COLO829 (cell line): ENCODE measurements at regions not wholly inside any gene's neighbourhood (a gene's known extent, or its start where the extent isn't known, plus 50 kb on each side); places are given as distances from the start of the nearest gene placed in this dataset.

Experiments
- DNase-seq: peaks from one replicate; pipeline ENCODE4 v3.0.0; 2012; ENCODE audit warnings: low spot score

- no peak for DNase-seq
Observed at GRCh38 chr5:125176005-125176390, 429.6 kb upstream of the ZNF608 start.

DNA sequence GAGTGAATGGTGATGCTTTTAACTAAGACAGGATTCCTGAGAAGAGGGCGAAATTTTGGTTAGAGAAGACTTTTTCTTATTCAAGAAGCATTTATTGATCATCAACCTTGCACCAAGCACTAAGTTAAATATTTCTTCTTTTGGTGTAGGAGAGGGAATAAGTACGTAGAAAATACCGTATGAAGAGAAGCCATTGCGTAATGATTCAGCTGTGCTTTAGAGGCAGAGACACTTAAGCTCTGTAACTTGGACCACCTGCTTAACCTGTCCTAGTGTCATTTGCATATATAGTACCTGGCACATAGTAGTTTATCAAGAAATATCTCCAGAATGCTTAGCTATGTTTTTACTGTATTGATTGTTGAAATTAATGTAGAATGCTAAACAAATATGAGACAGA lies 430.9 kb upstream of the ZNF608 start:
- DNase-seq = no peak

GRCh38 chr5:125179612-125180011 lies 433.2 kb upstream of the ZNF608 start:
- DNase-seq = no peak

GRCh38 chr5:125180231-125180829 lies 433.9 kb upstream of the ZNF608 start:
- DNase-seq = no peak

DNA sequence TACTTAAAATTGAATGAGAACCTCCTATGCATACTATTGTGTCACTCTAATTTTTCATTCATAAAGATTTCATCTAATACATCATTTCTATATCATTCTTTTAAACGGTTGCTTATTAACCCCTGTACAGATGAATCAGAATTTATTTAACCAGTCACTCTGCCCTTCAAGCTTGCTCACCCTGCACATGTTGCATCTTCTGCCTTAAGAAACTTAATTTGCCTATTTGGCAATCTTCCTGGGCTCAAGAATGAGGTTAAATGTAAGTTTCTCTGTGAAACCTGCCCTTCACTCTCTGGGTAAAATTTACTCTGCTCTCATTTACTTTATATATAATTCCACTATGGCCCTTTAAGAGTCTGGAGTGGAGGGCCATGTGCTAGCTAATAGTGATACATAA lies 434.7 kb upstream of the ZNF608 start:
- no peak for DNase-seq

DNA sequence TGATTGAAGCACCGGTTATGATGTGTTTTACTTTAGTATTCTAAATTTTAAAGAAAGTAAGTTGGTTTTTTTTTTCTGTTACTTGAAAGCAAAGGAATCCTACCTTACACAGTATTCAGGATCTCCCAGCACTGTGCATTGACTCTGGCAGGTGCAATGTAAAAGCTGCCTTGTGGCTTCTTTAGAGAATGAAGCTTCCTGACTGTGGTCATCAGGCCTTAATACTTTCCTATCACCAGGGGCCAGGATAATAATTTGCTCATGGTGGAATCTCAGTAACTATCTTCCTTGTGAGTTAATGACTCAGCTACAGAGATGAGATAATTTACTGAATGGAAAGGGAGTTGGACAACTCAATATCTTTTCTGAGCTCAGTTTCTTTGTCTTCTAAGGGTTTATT lies 435.5 kb upstream of the ZNF608 start:
- DNase-seq = no peak

DNA sequence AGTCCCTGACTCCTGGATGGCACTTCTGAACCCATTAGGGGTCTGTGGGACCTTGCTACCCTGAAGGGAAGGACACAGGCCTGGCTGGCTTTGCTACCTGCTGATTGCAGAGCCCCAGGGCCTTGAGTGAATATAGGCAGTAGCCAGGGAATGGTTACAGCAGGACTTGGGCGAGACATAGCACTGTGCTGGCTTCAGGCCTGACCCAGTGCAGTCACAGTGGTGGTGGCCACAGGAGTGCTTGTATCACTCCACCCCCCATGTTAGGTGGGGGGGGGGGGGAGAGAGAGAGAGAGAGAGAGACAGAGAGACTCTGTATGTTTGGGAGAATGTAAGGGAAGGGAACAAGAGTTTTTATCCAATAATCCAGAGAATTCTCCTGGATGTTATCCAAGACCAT lies 439.3 kb upstream of the ZNF608 start:
- DNase-seq = no peak

- no peak for DNase-seq
Observed at GRCh38 chr5:125186911-125187375, 440.5 kb upstream of the ZNF608 start.

DNA sequence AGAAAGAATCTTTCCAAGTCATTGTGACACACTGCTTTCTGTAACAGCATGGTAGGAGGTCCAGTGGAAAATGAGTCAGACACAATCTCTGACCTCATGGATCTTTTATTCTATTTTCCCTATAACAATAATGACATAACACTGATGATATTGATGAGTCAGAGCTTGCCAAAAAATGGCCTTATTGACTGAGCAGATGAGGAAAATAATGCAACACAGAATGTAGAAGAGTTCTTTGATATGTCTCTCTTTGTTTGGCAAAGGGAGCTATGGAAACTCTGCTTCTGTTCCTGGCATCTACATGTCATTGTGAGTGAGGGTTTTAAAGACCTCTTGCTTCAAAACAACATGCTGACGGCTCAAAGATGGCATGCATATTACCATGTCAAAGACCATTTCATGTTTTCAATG lies 443.1 kb upstream of the ZNF608 start:
- DNase-seq = peak; percentile 4

DNA sequence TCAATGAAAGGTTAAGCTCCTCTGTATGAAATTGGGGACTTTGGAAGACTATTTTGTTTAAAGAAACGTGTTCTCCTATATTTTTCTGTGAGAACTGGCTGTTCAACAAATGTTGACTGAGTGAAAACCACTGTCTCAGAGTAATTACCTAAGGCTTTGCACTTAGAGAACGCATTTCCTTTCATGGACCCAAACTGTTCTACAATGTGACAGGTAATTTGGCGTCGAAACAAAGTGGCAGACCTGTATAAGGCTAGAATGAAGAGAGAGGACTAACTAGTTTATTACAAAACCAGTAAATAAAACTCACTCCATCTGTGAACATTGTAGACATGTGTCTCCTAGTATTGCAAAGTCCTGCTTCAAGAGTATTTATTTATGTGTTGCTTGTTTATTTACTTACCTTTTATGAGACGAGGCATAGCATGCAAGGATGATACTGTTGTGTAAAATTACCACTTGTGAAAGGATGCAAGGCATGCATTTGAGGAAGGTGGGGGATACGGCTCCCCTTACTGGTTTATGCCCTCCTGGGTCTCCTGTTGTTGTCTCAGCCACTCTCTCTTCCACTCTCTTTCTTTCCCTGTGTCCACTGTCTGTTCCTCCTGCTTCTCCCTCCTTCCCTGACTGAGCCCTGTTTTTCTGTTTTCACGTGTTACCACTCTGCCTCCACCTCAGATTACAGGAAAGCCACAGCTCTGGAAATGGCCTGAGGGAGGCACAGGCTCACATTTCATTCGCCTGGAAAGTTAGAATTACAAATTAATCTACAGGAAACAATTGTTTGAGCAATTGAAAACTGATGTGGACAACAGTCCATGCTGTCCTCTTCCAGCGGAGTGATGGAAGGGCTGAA lies 444.0 kb upstream of the ZNF608 start:
- no peak for DNase-seq

DNA sequence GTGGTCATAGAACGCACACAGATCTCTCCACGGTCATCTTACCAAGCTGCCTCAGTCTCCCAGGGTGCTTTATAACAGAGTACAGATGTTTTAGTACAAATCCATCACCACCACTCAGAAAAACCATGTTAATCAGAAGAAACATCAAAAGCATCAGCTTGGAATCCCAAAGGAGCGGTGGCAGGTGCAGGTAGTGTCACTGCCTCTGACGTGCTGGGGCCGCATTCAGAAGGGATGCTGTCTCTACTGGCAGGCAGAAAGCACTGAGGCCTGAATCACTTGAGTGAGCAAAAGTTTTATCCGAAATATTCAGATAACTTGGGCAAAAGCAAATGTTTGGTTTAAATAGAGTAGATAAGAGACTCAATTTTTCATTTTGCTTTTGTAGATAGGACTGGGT lies 448.4 kb upstream of the ZNF608 start:
- no peak for DNase-seq

- DNase-seq = no peak
Observed at GRCh38 chr5:125196481-125197111, 450.2 kb upstream of the ZNF608 start.

DNA sequence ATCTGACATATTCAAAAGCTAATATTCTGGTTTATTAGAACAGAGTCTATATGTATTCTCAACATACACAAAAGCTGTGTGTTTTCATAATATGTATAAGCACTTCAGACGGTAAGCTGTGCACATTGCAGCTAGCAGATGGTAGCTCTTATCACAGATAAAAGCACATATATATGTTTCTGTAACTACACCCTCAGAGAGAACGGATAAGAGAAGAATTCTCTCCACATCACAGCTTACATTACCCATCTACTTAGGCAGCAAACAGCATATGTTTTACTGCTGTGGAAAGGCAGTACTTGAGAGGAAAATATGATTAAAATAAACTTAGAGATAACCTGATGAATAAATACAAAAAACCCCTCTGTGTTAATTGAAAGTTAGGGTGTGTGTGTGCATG lies 450.9 kb upstream of the ZNF608 start:
- no peak for DNase-seq

DNA sequence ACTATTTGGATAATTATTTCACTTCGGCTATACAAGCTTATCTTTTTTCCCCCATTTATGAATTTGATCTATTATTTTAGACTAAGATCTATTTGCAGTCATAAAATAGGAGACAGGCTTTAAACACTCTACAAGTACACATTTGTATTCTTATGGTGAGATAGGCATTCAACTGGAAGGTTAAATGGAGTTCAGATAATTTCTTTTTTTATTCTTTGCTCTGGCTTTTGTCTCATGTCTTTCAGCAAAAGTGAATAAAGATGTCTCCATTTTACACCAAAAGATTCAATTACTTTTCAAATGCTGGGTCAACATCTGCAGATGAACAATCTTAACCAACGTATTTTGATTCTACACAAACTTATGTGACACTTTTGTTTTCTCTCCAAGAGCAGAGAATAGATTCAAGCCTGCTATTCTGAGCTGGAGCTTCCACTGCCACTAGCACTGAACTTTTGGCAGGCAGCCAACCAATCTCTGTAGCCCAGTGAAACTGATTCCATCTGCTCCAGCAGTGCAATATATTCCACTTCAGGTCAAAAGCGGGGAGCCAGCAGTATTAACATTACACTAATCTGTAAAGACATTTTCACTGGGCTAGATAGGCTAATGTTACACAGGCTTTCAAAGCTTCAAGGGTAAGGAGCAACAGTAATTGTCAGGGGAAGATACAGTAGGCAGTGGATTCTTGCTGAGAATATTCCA lies 452.0 kb upstream of the ZNF608 start:
- DNase-seq = peak; percentile 14

GRCh38 chr5:125199373-125199772 lies 452.9 kb upstream of the ZNF608 start:
- DNase-seq = no peak

GRCh38 chr5:125199968-125200865 lies 453.8 kb upstream of the ZNF608 start:
- DNase-seq = no peak

- DNase-seq = no peak
Observed at GRCh38 chr5:125200866-125201373, 454.5 kb upstream of the ZNF608 start.

DNA sequence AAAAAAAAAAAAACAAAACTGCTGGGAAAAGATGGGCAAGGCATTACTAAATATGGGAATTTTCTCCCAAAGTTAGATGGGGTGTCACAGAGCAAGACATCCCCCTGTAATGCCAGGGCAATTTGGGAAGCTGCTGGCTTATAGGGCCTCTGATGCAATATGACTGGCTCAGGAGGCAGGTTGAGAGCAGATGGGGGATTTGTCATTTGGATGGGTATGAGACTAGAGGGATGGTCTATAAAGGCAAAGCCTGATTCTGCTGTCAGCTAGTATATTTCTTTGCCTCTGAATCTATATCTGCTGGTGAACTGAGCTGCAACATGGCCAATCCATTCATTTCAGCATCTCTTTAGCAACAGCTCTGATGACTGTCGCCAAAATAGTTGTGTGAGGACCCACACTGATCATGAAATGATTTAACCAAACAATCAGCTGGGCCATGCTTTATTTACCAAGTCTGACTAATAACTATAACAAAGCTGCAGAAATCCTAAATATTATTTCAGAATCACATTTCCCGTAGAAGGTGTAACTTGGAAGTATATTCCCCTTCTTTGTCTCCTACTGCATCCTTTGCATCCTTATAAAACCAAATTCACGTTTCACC lies 455.1 kb upstream of the ZNF608 start:
- DNase-seq = no peak

DNA sequence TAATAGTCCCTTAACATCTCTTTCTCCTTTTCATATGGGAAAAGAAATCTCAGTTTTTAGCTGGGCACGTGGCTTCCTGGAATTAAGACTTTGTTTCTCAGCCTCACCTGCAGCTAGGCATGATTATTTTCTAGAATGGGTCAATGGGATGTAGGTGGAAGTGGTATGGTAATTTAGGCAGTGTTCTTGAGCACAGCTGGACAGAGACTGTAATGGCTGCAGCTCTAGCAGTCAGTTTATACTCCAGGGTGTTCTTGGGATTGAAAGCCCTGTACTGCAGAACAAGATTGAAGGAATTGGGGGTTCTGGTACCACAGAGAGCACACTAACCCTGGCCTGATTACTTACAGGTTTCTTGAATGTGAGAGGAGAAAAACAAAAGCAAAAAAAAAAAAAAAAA lies 455.9 kb upstream of the ZNF608 start:
- DNase-seq = no peak

GRCh38 chr5:125202871-125203438 lies 456.5 kb upstream of the ZNF608 start:
- no peak for DNase-seq

DNA sequence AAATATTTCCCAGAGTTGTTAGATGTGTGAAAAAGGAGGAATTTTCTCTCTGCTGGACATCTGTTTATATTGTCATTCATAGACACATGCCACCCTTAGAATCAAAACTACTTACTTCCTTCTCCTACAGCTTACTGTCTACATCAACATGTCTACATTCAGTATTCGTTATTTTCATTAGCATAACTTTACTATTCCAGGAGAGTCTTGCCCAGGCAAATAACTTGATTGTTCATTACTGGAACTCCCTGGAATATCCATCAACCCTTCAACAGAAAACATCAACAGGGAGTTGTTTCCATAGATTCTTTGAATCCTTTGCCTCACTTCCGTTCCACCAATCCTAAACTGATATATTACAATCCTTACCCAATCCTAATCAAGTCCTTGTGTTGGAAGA lies 457.5 kb upstream of the ZNF608 start:
- no peak for DNase-seq
